Gastrocnemius medialis (tissue), 4 donors: ENCODE measurements at regions not wholly inside any gene's neighbourhood (a gene's known extent, or its start where the extent isn't known, plus 50 kb on each side); places are given as distances from the start of the nearest gene placed in this dataset.

Experiments
- POLR2A ChIP-seq, 2 donors: fragments of 450-650 bp; IDR thresholded peaks; one replicate each; pipeline ENCODE4 v1.6.1; 2017; ENCODE audit warnings: antibody characterized with exemption in 2 of 2, mild to moderate bottlenecking in 2 of 2, moderate library complexity in 2 of 2
- TF ChIP-seq, protein P1 (sequence below), 5 experiments: fragments of 450-650 bp in 3 of 5; fragments of 200-600 bp in 2 of 5; sonication (generic) in 2 of 5; IDR thresholded peaks in 4 of 5; conservative IDR thresholded peaks in 1 of 5; 1 replicate in 4 of 5; 2 replicates in 1 of 5; pipeline ENCODE4 v1.5.1; 2016 to 2019; ENCODE audit warnings: antibody characterized with exemption in 5 of 5, mild to moderate bottlenecking in 3 of 5, moderate library complexity in 3 of 5

DNA sequence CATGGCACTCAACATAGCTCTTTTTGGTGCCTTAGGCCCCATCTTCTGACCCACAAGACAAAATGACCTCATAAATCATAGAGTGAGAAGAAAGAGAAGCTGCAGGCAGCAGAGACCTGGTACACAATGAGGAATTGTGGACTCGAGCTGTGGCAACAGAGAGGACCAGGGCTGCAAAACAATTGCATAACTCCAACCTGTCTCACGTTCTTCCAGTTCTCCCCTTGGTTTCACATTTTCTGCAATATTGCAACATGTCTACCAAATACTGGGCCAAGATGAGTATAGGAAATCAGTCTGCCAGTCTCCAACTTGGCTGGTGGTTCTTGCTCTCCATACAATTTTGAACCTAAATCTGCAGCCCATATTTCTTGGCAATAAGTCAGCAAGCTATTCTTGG, 105.3 kb downstream of the KDR start:
- TF ChIP-seq, protein P1, sequence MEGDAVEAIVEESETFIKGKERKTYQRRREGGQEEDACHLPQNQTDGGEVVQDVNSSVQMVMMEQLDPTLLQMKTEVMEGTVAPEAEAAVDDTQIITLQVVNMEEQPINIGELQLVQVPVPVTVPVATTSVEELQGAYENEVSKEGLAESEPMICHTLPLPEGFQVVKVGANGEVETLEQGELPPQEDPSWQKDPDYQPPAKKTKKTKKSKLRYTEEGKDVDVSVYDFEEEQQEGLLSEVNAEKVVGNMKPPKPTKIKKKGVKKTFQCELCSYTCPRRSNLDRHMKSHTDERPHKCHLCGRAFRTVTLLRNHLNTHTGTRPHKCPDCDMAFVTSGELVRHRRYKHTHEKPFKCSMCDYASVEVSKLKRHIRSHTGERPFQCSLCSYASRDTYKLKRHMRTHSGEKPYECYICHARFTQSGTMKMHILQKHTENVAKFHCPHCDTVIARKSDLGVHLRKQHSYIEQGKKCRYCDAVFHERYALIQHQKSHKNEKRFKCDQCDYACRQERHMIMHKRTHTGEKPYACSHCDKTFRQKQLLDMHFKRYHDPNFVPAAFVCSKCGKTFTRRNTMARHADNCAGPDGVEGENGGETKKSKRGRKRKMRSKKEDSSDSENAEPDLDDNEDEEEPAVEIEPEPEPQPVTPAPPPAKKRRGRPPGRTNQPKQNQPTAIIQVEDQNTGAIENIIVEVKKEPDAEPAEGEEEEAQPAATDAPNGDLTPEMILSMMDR (IDR thresholded peaks at IDR 0.05 in 4 of 5, conservative IDR thresholded peaks at IDR 0.05 in 1 of 5): no peak
- TF ChIP-seq POLR2A (IDR thresholded peaks at IDR 0.05): no peak
